Rectal smooth muscle tissue (tissue), 1 donor: ENCODE measurements at regions not wholly inside any gene's neighbourhood (a gene's known extent, or its start where the extent isn't known, plus 50 kb on each side); places are given as distances from the start of the nearest gene placed in this dataset.

Experiments
- H3K27ac ChIP-seq: one replicate; pipeline ENCODE4 v1.7.0; 2013; ENCODE audit warnings: low read depth, low read length, inconsistent platforms
- H3K27me3 ChIP-seq: one replicate; pipeline ENCODE4 v1.7.0; 2013; ENCODE audit warnings: low read length; ENCODE audit not compliant: control insufficient read depth, insufficient read depth
- H3K36me3 ChIP-seq: one replicate; pipeline ENCODE4 v1.7.0; 2013; ENCODE audit warnings: low read length; ENCODE audit not compliant: control insufficient read depth, insufficient read depth
- H3K4me1 ChIP-seq: one replicate; pipeline ENCODE4 v1.7.0; 2013; ENCODE audit warnings: low read length; ENCODE audit not compliant: control insufficient read depth, insufficient read depth
- H3K4me3 ChIP-seq: one replicate; pipeline ENCODE4 v1.7.0; 2013; ENCODE audit warnings: low read length
- H3K9ac ChIP-seq: one replicate; pipeline ENCODE4 v1.7.0; 2013; ENCODE audit warnings: low read length

DNA sequence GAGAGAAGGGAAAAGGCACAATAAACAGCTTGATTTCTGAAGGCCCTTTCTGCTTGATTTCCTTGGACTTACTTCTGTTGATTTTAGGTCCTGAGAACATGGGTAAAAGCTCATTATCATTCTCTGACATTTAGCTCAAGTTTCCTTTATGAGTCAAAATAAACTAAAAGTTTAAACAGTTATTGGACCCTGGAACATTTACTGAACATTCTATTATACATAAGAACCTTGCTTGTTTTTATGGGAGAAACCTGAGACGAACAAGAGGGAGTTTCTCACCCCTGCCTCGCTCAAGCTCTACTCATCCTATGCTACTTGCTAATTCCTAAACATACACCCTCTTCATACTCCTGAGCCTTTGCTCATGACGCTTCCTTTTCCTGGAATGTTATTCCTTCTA, 538.3 kb upstream of the PKN2 start:
- Histone ChIP-seq H3K4me3 (no peak overlapping the region), H3K36me3 (no peaks in the 10 kb centered on the region), H3K4me1 (no peaks in the 10 kb centered on the region), H3K27ac (no peak overlapping the region), H3K27me3 (no peaks in the 10 kb centered on the region), H3K9ac (no peak overlapping the region)

DNA sequence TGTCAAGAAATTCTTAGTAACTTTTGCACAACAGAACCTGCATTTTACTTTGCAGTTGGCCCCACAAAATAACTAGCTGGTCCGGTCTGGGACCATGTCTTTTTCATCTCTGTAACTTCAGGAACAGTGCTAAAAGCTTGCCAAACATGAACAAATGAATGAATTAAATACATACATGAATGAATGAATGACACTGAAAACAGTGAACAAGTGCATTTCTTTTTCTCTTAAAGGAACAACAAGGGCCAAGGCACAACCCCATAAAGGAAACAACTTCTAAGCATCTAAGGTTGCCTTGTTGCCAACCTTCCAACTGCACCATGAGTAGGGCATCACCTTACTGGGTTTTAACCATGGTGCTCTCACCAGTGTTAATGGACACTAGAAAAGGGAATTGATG, 534.4 kb upstream of the PKN2 start:
- Histone ChIP-seq H3K4me1 (no peaks in the 10 kb centered on the region), H3K36me3 (no peaks in the 10 kb centered on the region), H3K27ac (no peak overlapping the region), H3K27me3 (no peaks in the 10 kb centered on the region), H3K9ac (no peak overlapping the region), H3K4me3 (no peak overlapping the region)

DNA sequence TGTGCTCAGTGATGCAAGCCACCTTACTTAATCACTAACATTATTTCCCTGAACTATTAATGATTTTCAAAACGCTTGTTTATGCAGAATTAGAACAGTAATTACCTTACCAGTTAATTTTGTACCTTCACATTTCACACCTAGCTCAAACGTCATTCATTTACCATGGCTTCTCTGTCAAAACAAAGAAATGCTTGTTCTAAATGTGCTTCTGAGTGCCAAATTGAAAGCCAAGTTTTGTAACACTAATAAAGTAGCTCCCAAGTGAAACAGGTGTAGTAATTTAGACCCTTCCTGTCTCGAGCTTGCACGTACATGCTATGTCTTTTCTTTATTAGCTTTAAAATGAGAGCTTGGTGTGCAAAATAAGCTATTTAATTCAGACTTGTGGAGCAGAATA, 533.7 kb upstream of the PKN2 start:
- Histone ChIP-seq H3K4me1 (no peaks in the 10 kb centered on the region), H3K36me3 (no peaks in the 10 kb centered on the region), H3K27ac (no peak overlapping the region), H3K9ac (no peak overlapping the region), H3K27me3 (no peaks in the 10 kb centered on the region), H3K4me3 (no peak overlapping the region)

DNA sequence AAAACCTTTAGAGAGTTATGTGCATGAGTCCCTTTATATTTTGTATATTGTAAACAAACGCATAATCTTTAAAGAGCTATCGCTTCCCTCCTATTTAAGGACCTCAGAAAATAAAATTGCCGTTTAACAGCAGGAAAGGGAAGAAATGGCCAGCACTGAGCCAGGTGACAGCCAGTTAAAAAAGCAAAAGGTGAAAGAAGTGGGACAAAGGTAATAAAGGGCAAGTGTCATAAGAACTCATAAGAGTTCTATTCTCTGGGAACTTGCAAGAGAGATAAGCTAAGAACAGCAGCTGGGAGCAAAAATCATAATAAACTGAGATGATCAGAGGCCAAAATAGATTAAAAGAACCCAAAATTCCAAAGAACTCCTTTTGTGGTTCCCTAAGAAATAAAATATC, 520.9 kb upstream of the PKN2 start:
- no peaks in the 10 kb centered on the region for H3K4me1 ChIP-seq
- no peak overlapping the region for H3K4me3 ChIP-seq
- no peaks in the 10 kb centered on the region for H3K27me3 ChIP-seq
- no peak overlapping the region for H3K27ac ChIP-seq
- H3K9ac ChIP-seq = no peak overlapping the region
- no peaks in the 10 kb centered on the region for H3K36me3 ChIP-seq

DNA sequence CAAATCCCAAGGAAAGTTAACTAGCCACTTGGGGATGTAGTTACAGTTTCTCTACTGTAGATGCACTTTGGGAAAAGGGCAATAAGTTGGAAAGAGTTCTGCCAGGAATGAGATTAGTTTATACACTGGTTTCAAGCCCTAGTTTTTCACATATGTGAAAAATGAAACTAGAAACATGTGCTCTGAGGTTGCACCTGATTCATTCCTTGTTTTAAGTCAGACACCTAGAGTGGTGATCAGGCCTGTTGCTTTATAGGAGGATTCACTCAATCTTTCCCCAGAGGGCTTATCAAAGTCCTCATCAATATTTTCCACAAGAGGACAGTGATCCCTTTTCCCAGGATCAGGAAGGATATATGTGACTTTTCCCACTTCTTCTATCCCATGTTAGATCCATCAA, 515.9 kb upstream of the PKN2 start:
- no peak overlapping the region for H3K9ac ChIP-seq
- H3K27ac ChIP-seq = no peak overlapping the region
- no peaks in the 10 kb centered on the region for H3K36me3 ChIP-seq
- H3K4me3 ChIP-seq = no peak overlapping the region
- no peaks in the 10 kb centered on the region for H3K27me3 ChIP-seq
- no peaks in the 10 kb centered on the region for H3K4me1 ChIP-seq

DNA sequence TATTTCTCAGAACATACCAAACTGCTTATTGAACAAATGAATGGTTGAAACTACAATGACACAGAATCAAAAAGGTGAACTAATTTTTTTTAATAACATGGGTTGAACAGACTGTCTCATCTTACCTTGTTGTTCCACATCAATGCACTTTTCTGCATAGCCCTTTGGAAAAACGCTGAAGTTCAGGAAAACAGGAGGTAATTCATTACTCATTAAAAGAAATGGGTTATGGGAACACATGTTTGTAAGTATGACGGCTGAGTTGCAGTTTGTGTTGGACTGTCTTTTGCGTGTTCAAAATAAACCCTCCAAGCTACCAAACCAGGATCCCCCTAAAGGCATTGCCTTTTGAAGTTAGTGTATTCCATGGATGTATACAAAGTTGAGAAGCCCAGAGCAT, 514.9 kb upstream of the PKN2 start:
- Histone ChIP-seq H3K4me3 (no peak overlapping the region), H3K9ac (no peak overlapping the region), H3K36me3 (no peaks in the 10 kb centered on the region), H3K27ac (no peak overlapping the region), H3K4me1 (no peaks in the 10 kb centered on the region), H3K27me3 (no peaks in the 10 kb centered on the region)

DNA sequence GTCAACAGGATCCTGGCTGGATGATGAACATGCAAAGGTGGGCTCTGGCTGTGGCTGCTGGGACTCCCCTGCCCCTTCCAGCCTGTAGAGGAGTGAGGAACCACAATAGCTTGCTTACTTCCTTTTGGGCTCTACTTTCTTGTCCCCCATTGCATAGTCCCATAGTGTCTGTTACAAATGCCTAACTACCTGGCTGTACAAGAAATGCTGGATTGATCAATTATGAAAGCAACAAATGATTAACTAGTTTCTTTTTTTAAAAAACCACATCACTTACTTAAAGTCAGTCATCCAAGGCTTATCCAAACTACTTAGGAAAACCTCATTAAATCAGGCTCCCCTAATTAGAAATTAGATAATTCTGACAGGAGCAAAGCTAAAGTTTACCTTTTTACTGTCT, 514.1 kb upstream of the PKN2 start:
- H3K27me3 ChIP-seq = no peaks in the 10 kb centered on the region
- no peak overlapping the region for H3K4me3 ChIP-seq
- H3K4me1 ChIP-seq = no peaks in the 10 kb centered on the region
- H3K36me3 ChIP-seq = no peaks in the 10 kb centered on the region
- no peak overlapping the region for H3K27ac ChIP-seq
- H3K9ac ChIP-seq = no peak overlapping the region

DNA sequence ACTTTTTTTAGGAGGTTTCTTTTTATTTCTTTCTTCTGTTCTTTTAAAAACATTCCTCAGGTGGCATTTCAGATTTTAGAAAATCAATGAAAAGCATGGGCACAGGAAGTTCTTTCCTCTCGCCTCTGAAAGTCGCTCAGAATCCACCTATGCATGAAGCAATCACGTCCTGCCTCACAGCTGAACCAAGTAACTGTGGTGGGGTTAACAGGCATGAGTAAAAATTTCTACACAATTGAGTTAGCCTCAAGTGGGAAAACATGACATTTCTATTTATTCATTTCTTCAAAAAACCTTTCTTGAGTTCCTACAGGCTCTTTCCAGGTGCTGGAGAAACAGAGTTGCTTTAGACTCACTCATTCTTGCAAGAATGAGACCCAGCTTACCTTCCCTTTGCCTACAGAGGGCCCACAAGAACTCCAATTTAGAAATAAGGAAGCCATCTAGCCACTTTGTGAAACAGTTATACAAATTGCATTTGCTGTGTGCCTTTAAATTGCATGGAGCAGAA, 508.9 kb upstream of the PKN2 start:
- no peaks in the 10 kb centered on the region for H3K4me1 ChIP-seq
- H3K27me3 ChIP-seq = no peaks in the 10 kb centered on the region
- H3K27ac ChIP-seq = no peak overlapping the region
- H3K4me3 ChIP-seq = no peak overlapping the region
- no peak overlapping the region for H3K9ac ChIP-seq
- no peaks in the 10 kb centered on the region for H3K36me3 ChIP-seq

DNA sequence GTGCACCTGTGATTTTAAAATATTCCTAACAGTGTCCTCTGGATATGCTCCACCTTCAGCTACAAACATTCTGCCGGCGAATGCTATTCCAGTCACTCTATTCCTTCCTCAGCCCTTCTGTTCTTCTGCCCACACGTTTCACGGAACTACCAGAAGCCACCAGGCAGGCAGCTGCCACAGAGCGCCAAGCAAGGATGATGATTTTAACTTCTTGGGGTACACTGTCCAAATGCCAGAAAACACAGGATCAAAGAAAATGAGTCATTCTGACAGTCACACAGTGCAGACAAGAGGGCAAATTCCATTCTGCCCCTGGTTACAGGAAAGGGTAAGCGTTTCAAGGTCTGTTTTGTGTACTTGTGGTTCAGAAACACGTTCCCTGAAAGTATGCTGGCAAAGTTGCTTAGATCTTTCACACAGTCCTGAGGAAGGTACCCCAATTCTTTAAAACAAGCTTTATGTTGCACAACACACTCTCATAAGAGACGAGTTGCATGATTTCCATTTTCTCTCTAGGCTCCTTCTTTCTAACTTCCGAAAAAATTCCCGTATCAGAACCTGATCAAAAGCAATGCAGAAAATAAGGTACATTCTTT, 508.3 kb upstream of the PKN2 start:
- H3K4me3 ChIP-seq = no peak overlapping the region
- no peak overlapping the region for H3K27ac ChIP-seq
- no peak overlapping the region for H3K9ac ChIP-seq

DNA sequence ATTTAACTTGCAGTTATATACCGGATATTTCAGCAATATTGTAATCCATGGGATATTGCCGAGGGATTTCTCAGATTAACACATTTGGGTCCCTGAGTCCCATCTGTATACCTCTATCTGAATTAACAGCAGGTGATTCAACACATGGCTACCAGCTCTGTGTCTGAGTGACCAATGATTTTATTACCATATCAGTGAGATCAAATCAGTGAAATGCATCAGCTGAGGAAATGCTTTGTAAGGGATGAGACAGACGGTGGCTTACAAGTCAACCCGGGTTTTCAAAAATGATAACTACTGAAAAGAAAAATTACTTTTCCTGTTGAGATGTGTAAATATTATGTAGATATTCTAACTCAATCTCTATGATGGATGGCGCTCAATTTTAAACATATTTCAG, 504.1 kb upstream of the PKN2 start:
- Histone ChIP-seq H3K4me3 (no peak overlapping the region), H3K27ac (no peak overlapping the region), H3K36me3 (no peaks in the 10 kb centered on the region), H3K9ac (no peak overlapping the region), H3K4me1 (no peaks in the 10 kb centered on the region), H3K27me3 (no peaks in the 10 kb centered on the region)

More for the DNA sequence above, 508.3 kb upstream of the PKN2 start:
- Histone ChIP-seq H3K36me3 (no peaks in the 10 kb centered on the region), H3K27me3 (no peaks in the 10 kb centered on the region), H3K4me1 (no peaks in the 10 kb centered on the region)

DNA sequence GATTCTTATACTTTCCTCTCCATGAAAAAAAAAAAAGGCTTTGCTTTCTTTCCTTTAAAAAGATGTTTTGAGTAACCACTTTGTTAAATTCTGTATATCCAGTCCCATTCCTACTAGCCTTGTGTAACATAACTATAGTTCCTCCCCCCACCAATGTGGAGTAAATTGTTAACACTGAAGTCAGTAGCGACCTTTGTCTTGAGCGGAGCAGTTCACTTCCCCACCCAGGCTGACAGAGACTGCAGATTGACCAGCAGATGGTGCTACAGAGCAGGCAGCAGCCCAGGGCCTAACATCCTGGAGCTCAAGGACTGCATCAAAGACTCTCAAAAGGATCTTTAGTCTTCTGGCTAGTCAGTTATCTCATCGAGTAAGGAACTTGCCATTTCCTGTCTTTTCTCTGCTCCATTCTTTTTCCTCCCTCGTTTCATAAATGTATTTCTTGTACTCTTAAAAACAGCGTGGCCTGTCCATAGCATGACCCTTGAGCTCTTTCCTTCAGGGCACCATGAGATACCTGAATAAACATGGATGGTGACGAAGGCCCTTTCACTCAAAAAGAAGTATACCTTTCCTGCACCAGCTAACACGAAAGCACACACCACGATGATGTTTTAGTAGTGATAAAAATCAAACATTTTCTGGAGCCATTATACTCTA, 503.5 kb upstream of the PKN2 start:
- no peaks in the 10 kb centered on the region for H3K36me3 ChIP-seq
- no peaks in the 10 kb centered on the region for H3K27me3 ChIP-seq
- H3K27ac ChIP-seq = no peak overlapping the region
- no peak overlapping the region for H3K4me3 ChIP-seq
- no peak overlapping the region for H3K9ac ChIP-seq
- no peaks in the 10 kb centered on the region for H3K4me1 ChIP-seq

DNA sequence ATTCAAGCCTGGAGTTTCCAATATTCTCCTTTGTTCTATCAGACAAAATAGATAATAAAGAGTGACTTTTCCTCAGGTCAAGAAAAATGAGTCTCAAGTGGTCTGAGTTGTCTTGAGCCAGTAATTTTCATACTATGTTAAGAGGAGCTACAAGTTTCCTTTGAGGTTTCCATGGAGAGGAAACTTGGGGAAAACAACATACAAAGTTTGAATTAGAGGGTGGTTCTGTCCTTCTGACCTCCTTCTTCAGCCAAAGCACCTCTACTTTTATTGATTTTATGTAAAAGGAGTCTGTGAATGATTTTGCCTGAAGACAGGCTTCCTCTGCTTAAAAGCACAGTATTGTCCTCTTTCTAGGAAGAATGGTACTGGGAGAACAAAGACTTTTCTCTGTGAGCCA, 497.2 kb upstream of the PKN2 start:
- Histone ChIP-seq H3K4me1 (no peaks in the 10 kb centered on the region), H3K27me3 (no peaks in the 10 kb centered on the region), H3K9ac (no peak overlapping the region), H3K4me3 (no peak overlapping the region), H3K27ac (no peak overlapping the region), H3K36me3 (no peaks in the 10 kb centered on the region)

DNA sequence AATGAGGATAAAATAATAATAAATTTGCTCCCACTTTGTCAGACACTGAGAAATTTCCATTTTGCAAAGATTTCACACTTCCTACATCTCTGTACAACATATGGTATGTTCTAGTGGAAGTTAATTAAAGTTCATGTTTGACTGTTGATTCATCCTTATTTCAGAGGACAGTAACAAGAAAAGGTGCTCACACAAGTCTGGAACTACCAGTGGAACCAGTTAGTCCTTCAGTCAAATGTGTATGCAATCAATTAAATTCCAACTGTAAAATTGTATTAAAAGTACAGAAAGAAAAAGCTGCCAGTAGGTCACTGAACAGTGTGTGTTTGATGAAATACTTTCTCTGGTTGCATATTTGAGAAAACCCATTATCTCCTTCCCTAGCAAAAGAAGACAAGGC, 496.0 kb upstream of the PKN2 start:
- Histone ChIP-seq H3K27me3 (no peaks in the 10 kb centered on the region), H3K4me1 (no peaks in the 10 kb centered on the region), H3K36me3 (no peaks in the 10 kb centered on the region), H3K4me3 (no peak overlapping the region), H3K27ac (no peak overlapping the region), H3K9ac (no peak overlapping the region)
